ENCODE measurements at regions not wholly inside any gene's neighbourhood (a gene's known extent, or its start where the extent isn't known, plus 50 kb on each side); places are given as distances from the start of the nearest gene placed in this dataset.

DNA sequence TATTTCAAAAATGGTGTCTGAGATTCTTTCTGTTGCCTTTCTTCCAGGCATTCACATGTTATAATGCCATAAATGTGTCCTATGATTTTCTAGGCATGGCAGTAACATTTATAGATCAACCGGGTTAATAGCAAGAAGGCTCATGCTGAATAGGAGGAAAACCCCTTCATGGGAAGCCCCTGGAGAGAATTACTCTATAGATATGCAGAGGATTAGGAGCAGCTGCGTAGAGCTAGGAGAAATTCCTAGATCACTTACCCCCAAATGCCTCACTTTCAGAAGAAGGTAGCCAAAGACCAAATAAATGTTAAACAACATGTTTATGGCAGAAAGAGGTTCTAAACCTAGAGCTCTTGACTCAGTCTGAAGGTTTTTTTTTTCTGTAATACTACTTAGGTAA is 153.4 kb upstream of the CTNNA2 start:
- Histone ChIP-seq H3K4me3 (no peak overlapping the region), H3K36me3 (no peaks in the 10 kb centered on the region), H3K9me3 (no peaks in the 10 kb centered on the region), H3K27me3 (no peaks in the 10 kb centered on the region), H3K27ac (no peak overlapping the region), H3K4me1 (ENCODE audit: insufficient read depth) (no peaks in the 10 kb centered on the region)
- DNase-seq: no peak
- intact Hi-C loops (cut with DNase I): no loop called here
- 41 to 53% (median 49%) methylated on average over 2 of the region's 2 CpGs for WGBS, 3 donors
- TF ChIP-seq EP300 (IDR thresholded peaks at IDR 0.05): no peak
- TF ChIP-seq, protein P1, sequence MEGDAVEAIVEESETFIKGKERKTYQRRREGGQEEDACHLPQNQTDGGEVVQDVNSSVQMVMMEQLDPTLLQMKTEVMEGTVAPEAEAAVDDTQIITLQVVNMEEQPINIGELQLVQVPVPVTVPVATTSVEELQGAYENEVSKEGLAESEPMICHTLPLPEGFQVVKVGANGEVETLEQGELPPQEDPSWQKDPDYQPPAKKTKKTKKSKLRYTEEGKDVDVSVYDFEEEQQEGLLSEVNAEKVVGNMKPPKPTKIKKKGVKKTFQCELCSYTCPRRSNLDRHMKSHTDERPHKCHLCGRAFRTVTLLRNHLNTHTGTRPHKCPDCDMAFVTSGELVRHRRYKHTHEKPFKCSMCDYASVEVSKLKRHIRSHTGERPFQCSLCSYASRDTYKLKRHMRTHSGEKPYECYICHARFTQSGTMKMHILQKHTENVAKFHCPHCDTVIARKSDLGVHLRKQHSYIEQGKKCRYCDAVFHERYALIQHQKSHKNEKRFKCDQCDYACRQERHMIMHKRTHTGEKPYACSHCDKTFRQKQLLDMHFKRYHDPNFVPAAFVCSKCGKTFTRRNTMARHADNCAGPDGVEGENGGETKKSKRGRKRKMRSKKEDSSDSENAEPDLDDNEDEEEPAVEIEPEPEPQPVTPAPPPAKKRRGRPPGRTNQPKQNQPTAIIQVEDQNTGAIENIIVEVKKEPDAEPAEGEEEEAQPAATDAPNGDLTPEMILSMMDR (IDR thresholded peaks at IDR 0.05): no peak
- TF ChIP-seq POLR2A (IDR thresholded peaks at IDR 0.05): no peak

DNA sequence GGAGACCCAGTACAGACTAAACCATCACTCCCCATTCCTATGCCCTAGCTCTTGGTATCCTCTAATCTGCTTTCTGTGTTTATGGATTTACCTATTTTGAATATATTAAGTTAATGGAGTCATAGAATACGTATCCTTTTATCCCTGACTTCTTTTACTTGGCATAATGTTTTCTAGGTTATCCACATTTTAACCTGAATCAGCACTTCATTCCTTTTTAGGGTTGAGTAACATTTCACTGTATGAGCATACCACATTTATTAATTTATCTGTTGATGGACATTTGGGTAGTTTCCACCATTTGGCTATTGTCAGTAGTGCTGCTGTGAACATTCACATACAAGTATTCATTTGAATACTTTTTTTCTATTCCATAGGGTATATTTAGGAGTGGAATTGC is 157.3 kb upstream of the CTNNA2 start:
- intact Hi-C loops (cut with DNase I): no loop called here
- no peaks in the 10 kb centered on the region for H3K4me1 ChIP-seq (ENCODE audit: insufficient read depth)
- H3K9me3 ChIP-seq: no peaks in the 10 kb centered on the region
- DNase-seq: no peak
- no peaks in the 10 kb centered on the region for H3K36me3 ChIP-seq
- no peak overlapping the region for H3K27ac ChIP-seq
- no peak for TF ChIP-seq POLR2A (IDR thresholded peaks at IDR 0.05)
- no peak for TF ChIP-seq EP300 (IDR thresholded peaks at IDR 0.05)
- TF ChIP-seq, protein P1 (IDR thresholded peaks at IDR 0.05): no peak
- H3K27me3 ChIP-seq: no peaks in the 10 kb centered on the region
- no peak overlapping the region for H3K4me3 ChIP-seq
- 35 to 42% (median 38%) methylated on average over 1 of the region's 1 CpG for WGBS, 3 donors

DNA sequence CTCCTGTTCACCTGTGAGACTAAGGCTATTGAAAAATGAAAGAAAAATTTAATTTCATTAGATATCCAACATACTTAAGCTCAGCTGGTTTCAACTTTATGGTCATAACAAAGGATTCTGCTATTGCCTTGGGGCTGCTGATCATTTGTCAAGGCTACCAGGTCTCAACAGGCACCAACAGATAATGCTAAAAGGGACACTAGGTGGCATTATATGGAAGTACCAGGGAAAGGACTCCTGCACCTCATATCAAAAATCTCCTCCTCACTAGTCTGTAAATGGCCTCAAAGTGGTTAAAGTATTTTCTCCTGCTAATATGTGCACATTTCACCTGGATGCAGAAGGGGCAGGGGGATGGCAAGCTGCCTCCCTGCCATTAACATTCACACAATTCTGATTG is 167.9 kb upstream of the REG3A start:
- Histone ChIP-seq H3K4me3 (no peak overlapping the region), H3K27ac (no peak overlapping the region), H3K9me3 (no peaks in the 10 kb centered on the region), H3K4me1 (ENCODE audit: insufficient read depth) (no peaks in the 10 kb centered on the region), H3K27me3 (no peaks in the 10 kb centered on the region), H3K36me3 (no peaks in the 10 kb centered on the region)
- TF ChIP-seq, protein P1 (IDR thresholded peaks at IDR 0.05): no peak
- TF ChIP-seq POLR2A (IDR thresholded peaks at IDR 0.05): no peak
- TF ChIP-seq EP300 (IDR thresholded peaks at IDR 0.05): no peak
- no peak for DNase-seq
- intact Hi-C loops (cut with DNase I): no loop called here

DNA sequence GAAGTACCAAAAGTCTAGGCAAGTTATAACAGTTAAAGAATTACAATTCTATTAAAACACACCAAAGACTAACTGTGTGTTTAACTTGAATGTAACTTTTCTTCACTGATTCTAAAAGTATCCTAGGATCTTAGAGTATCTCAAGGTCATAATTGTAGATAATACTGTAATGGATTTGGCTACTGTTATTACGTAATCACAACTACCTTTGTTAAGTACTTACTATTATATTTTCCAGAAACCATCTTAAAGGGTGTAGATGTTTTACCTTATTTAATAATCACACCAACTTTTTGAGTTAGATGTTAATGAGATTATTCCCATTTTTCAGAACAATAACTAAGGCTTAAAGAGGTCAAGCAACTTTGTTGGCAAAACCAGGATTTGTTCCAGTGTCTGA is 161.3 kb upstream of the REG3A start:
- Histone ChIP-seq H3K9me3 (no peaks in the 10 kb centered on the region), H3K27ac (no peak overlapping the region), H3K4me1 (ENCODE audit: insufficient read depth) (no peaks in the 10 kb centered on the region), H3K27me3 (no peaks in the 10 kb centered on the region), H3K36me3 (no peaks in the 10 kb centered on the region), H3K4me3 (no peak overlapping the region)
- intact Hi-C loops (cut with DNase I): no loop called here
- TF ChIP-seq, protein P1 (IDR thresholded peaks at IDR 0.05): no peak
- TF ChIP-seq POLR2A (IDR thresholded peaks at IDR 0.05): no peak
- no peak for TF ChIP-seq EP300 (IDR thresholded peaks at IDR 0.05)
- no peak for DNase-seq
- 77 to 89% (median 77%) methylated on average over 1 of the region's 1 CpG for WGBS, 3 donors

DNA sequence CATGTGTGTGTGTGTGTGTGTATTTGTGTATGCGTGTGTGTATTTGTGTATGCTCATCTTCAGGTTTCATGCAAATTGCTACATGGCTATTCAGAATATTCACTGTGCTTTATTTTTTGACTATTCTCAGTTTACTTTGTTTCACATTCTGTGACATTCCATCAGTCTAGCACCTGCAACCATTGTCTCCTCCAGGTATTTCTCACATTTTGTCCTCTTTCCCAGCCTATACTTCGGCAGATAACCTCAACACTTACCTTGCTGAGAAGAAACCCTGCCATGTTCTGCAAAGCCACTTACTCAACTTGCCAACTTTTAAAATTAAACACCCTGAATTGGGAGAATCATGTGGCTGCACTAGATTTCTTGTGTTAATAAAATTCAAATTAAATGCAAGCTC is 135.4 kb upstream of the REG3A start:
- intact Hi-C loops (cut with DNase I): no loop called here
- TF ChIP-seq, protein P1 (IDR thresholded peaks at IDR 0.05): no peak
- TF ChIP-seq EP300 (IDR thresholded peaks at IDR 0.05) (no peak), POLR2A (IDR thresholded peaks at IDR 0.05) (no peak)
- H3K27me3 ChIP-seq: no peaks in the 10 kb centered on the region
- H3K4me3 ChIP-seq: no peak overlapping the region
- 65 to 86% (median 77%) methylated on average over 2 of the region's 2 CpGs for WGBS, 3 donors
- no peaks in the 10 kb centered on the region for H3K9me3 ChIP-seq
- H3K27ac ChIP-seq: no peak overlapping the region
- no peaks in the 10 kb centered on the region for H3K36me3 ChIP-seq
- DNase-seq: no peak
- H3K4me1 ChIP-seq (ENCODE audit: insufficient read depth): no peaks in the 10 kb centered on the region

Data from ovary (tissue), 7 donors.